Suprapubic skin (tissue), 3 donors: ENCODE measurements at regions not wholly inside any gene's neighbourhood (a gene's known extent, or its start where the extent isn't known, plus 50 kb on each side); places are given as distances from the start of the nearest gene placed in this dataset.

ENCODE experiments used
- CTCF ChIP-seq, 2 donors: fragments of 200-600 bp in 1 of 2; fragments of 450-650 bp in 1 of 2; sonication (generic) in 1 of 2; IDR thresholded peaks; one replicate each; pipeline ENCODE4 v1.5.1; 2016 to 2019; ENCODE audit warnings: antibody characterized with exemption in 2 of 2, mild to moderate bottlenecking in 1 of 2, moderate library complexity in 1 of 2
- EP300 ChIP-seq: sonication (generic); formaldehyde crosslinking; IDR thresholded peaks from one replicate; pipeline ENCODE4 v1.6.1; 2017; ENCODE audit warnings: antibody characterized with exemption

DNA sequence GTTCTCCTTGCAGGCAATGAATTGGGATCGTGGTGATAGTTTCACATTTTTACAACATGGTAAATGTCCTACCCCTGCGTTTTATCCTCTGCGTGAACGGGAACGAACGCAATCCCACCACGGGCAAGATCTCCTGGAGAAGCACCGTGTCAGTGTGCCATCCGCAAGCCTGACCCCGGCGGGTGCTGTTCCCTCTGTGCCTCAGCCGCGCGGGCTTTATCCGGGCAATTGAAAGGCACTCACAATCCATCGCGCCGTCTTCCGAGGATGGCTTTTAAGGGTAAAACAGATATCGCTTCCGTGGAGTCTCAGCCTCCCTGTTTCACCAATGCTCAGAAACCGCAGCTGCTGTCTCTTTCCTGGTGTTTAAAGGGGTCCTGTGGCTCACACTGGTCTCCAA is 1387.5 kb downstream of the BRD1 start:
- TF ChIP-seq CTCF (IDR thresholded peaks at IDR 0.05) (no peak), EP300 (no peak)
